ENCODE measurements at regions not wholly inside any gene's neighbourhood (a gene's known extent, or its start where the extent isn't known, plus 50 kb on each side); places are given as distances from the start of the nearest gene placed in this dataset.

GRCh38 chr10:42532996-42533395, 105.4 kb downstream of the ZNF33B start:
- TF ChIP-seq CTCF (IDR thresholded peaks at IDR 0.05) (no peak), POLR2A (IDR thresholded peaks at IDR 0.05) (no peak)
